ENCODE measurements at regions not wholly inside any gene's neighbourhood (a gene's known extent, or its start where the extent isn't known, plus 50 kb on each side); places are given as distances from the start of the nearest gene placed in this dataset.

DNA sequence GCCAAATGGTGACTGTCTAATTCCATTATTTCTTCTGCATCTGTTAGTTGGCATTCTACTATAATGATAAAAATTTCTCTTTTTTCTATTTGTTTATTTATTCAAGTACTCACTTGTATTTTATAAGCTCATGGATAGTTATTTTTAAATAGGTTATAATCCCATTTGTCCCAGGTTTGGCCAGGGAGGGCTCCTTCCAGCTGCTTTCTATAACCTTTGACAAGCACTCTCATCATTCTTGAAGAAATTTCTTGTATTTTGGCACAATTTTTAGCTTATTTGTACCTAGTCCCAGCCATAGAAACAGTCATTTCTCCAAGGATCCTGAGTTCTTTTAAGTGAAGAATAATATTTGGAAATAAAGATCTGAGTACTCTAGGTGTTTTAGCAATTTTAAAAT, 1038.6 kb upstream of the AGA start:
- TF ChIP-seq GABPA (IDR thresholded peaks at IDR 0.05; ENCODE audit: low read depth) = no peak
- TF ChIP-seq, protein P1, sequence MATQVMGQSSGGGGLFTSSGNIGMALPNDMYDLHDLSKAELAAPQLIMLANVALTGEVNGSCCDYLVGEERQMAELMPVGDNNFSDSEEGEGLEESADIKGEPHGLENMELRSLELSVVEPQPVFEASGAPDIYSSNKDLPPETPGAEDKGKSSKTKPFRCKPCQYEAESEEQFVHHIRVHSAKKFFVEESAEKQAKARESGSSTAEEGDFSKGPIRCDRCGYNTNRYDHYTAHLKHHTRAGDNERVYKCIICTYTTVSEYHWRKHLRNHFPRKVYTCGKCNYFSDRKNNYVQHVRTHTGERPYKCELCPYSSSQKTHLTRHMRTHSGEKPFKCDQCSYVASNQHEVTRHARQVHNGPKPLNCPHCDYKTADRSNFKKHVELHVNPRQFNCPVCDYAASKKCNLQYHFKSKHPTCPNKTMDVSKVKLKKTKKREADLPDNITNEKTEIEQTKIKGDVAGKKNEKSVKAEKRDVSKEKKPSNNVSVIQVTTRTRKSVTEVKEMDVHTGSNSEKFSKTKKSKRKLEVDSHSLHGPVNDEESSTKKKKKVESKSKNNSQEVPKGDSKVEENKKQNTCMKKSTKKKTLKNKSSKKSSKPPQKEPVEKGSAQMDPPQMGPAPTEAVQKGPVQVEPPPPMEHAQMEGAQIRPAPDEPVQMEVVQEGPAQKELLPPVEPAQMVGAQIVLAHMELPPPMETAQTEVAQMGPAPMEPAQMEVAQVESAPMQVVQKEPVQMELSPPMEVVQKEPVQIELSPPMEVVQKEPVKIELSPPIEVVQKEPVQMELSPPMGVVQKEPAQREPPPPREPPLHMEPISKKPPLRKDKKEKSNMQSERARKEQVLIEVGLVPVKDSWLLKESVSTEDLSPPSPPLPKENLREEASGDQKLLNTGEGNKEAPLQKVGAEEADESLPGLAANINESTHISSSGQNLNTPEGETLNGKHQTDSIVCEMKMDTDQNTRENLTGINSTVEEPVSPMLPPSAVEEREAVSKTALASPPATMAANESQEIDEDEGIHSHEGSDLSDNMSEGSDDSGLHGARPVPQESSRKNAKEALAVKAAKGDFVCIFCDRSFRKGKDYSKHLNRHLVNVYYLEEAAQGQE (IDR thresholded peaks at IDR 0.05; ENCODE audit: insufficient replicate concordance, low read depth) = no peak
- Histone ChIP-seq H3K27ac (replicated peaks) (no peak overlapping the region), H3K4me3 (replicated peaks; ENCODE audit: insufficient read depth, low read length) (no peak overlapping the region), H3K27me3 (ENCODE audit: insufficient read depth, poor library complexity, severe bottlenecking) (no peaks in the 10 kb centered on the region)
- DNase-seq (ENCODE audit: low read depth in 1 of 2, low spot score in 1 of 2) = no peak

DNA sequence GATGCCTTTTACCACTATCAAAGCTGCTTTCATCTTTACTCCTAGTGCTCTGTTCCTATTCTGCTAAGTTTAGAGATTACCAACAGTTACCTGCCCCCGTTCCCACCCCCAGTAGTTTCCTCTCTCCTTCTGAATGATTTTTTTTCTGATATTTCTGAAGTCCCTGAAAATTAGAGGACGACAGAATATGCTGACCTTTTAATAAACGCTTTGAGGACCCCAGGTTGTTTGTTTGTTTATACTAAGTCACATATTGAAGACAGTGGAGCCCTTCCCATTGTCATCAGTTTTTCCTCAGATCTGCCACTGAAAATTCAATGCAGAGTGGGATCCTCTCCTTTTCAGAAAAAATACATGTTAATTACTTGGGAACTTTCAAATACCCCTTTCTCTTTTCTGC, 1039.3 kb upstream of the AGA start:
- Histone ChIP-seq H3K27me3 (ENCODE audit: insufficient read depth, poor library complexity, severe bottlenecking) (no peaks in the 10 kb centered on the region), H3K27ac (replicated peaks) (no peak overlapping the region), H3K4me3 (replicated peaks; ENCODE audit: insufficient read depth, low read length) (no peak overlapping the region)
- TF ChIP-seq, protein P2, sequence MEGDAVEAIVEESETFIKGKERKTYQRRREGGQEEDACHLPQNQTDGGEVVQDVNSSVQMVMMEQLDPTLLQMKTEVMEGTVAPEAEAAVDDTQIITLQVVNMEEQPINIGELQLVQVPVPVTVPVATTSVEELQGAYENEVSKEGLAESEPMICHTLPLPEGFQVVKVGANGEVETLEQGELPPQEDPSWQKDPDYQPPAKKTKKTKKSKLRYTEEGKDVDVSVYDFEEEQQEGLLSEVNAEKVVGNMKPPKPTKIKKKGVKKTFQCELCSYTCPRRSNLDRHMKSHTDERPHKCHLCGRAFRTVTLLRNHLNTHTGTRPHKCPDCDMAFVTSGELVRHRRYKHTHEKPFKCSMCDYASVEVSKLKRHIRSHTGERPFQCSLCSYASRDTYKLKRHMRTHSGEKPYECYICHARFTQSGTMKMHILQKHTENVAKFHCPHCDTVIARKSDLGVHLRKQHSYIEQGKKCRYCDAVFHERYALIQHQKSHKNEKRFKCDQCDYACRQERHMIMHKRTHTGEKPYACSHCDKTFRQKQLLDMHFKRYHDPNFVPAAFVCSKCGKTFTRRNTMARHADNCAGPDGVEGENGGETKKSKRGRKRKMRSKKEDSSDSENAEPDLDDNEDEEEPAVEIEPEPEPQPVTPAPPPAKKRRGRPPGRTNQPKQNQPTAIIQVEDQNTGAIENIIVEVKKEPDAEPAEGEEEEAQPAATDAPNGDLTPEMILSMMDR (IDR thresholded peaks at IDR 0.05; ENCODE audit: insufficient read depth, low read length) = no peak
- no peak for TF ChIP-seq GABPA (IDR thresholded peaks at IDR 0.05; ENCODE audit: low read depth)
- no peak for TF ChIP-seq SPI1 (IDR thresholded peaks at IDR 0.05; ENCODE audit: borderline replicate concordance, low read depth)
- no peak for TF ChIP-seq POLR2AphosphoS5 (IDR thresholded peaks at IDR 0.05; ENCODE audit: low read depth)
- TF ChIP-seq, protein P1 (IDR thresholded peaks at IDR 0.05; ENCODE audit: insufficient replicate concordance, low read depth) = no peak
- DNase-seq (ENCODE audit: low read depth in 1 of 2, low spot score in 1 of 2) = no peak

DNA sequence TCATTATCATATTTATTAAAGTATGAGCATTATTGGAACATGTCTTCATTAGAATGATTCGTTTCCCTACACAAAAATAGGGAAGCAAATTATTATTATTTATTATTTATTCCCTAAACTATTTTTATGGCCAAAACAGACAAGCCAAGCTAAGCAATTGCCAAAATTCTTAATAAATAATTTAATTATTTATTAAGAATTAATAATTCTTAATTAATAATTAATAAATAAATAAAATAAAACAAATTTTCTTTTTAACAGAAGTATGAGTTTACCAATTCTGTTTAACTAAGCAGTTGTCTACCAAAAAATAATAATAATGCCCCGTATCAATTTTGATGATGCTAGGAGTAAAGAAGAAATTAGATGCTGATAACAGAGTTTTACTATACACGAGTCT, 1080.8 kb upstream of the AGA start:
- Histone ChIP-seq H3K4me3 (replicated peaks; ENCODE audit: insufficient read depth, low read length) (no peak overlapping the region), H3K27me3 (ENCODE audit: insufficient read depth, poor library complexity, severe bottlenecking) (no peaks in the 10 kb centered on the region), H3K27ac (replicated peaks) (no peak overlapping the region)
- TF ChIP-seq POLR2AphosphoS5 (IDR thresholded peaks at IDR 0.05; ENCODE audit: low read depth) = no peak
- TF ChIP-seq, protein P2 (IDR thresholded peaks at IDR 0.05; ENCODE audit: insufficient read depth, low read length) = no peak
- DNase-seq (ENCODE audit: low read depth in 1 of 2, low spot score in 1 of 2) = no peak

- H3K27me3 ChIP-seq (ENCODE audit: insufficient read depth, poor library complexity, severe bottlenecking) = no peaks in the 10 kb centered on the region
- TF ChIP-seq POLR2AphosphoS5 (IDR thresholded peaks at IDR 0.05; ENCODE audit: low read depth) (no peak), SPI1 (IDR thresholded peaks at IDR 0.05; ENCODE audit: borderline replicate concordance, low read depth) (no peak), GABPA (IDR thresholded peaks at IDR 0.05; ENCODE audit: low read depth) (no peak)
- TF ChIP-seq, protein P2 (IDR thresholded peaks at IDR 0.05; ENCODE audit: insufficient read depth, low read length) = no peak
- TF ChIP-seq, protein P1 (IDR thresholded peaks at IDR 0.05; ENCODE audit: insufficient replicate concordance, low read depth) = no peak
- H3K4me3 ChIP-seq (replicated peaks; ENCODE audit: insufficient read depth, low read length) = no peak overlapping the region
- no peak for DNase-seq (ENCODE audit: low read depth in 1 of 2, low spot score in 1 of 2)
- H3K27ac ChIP-seq (replicated peaks) = no peak overlapping the region
Observed at GRCh38 chr4:178535939-178536579, 1093.8 kb upstream of the AGA start.

All from HL-60 (cell line).